HG02610 (cell line): ENCODE measurements at regions not wholly inside any gene's neighbourhood (a gene's known extent, or its start where the extent isn't known, plus 50 kb on each side); places are given as distances from the start of the nearest gene placed in this dataset.
"Not testable (repeated sequence)": the region's sequence is repeated elsewhere in the genome, so short reads cannot be mapped to it uniquely, and the experiment has no call there.

Source experiments
- ATAC-seq: cut with Tn5 transposase; IDR thresholded peaks from one replicate; pipeline ENCODE4 v1.9.1; 2021; ENCODE audit warnings: mild to moderate bottlenecking, moderate library complexity; ENCODE audit not compliant: unreplicated experiment

DNA sequence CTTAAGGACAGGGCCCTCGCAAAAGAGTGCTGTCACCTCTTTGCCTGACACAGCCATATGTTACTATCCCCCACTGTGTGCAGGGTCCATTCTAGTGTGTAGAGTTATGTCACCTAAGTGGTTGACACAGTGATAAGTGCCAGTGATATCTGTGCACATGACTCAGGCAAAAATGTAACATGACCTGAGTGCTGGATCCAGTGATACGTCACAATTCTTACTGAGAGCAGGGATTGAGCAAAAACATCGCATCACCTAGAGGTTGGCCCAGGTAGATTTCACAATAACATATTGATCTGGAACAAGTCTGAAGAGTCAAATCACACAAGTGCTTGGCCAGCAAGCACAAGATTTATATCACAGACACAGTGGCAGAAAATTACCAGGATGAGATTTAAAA is 100.5 kb upstream of the BPY2B start:
- not testable (repeated sequence) for ATAC-seq

DNA sequence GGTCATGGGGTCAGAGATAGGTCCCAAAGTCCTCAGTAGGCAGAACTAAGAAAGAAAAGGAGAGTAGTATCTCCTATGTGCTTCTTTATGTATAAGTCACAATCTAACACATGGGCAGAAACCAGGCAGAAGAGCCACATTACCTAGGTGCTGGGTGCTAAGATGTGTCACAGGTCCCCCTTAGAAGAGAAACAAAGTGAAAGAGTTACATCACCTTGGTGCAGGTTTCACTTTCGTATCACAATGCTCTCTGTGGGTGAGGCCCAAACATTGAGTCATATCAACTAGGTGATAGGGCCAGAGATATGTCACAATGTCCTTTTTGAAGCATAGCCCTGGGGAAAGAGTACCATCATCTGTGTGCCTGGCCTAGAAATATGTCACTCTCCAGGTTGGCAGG is 96.1 kb upstream of the BPY2B start:
- ATAC-seq, result peak; percentile 100

DNA sequence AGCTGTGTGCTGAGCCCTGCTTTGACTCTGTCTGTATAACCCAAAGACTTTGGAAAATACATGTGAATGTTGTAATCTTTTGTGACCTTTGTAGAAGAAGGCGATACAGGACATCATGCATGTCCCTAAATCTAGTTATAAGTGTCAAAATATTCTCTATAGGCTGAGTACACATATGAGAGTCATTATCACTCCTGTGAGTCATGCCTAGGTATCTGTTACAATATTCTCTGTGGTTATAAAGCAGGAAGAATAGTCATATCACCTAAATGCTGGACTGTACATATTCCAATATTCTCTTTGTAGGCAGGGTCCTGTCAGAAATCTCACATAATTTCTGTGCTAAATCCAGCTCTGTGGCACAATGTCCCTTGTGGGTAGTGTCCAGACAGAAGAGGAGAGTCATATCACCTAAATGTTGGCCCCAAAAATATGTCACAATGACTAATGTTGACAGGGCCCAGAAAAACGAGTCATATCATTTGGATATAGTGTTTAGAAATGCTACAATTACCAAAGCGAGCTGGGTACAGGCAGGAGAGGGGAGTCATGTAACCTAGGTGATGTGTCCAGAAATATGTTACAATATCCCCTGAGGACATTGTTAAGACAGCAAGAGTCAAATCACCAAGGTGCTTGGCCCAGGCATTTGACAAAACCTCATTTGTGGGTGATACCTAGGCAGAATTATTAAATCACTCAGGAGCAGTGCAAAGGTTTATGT is 80.4 kb upstream of the BPY2B start:
- ATAC-seq, result not testable (repeated sequence)

DNA sequence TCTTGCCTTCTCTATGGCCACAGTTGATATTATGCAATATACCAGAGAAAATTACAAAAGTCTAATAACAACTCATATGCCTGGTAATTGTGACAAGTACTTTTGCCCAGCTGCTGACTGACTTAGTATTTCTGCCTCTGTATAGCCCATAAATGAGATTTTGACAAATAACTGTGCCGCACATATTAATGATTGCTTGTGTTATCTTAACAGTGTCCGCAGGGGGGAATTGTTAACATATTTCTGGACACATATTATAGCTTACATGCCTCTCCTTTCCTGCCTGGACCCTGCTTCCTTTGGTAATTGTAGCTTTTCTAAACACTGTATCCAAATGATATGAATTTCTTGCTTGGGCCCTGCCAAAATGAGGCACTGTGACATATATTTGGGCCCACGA is 69.0 kb upstream of the BPY2B start:
- ATAC-seq, result not testable (repeated sequence)

DNA sequence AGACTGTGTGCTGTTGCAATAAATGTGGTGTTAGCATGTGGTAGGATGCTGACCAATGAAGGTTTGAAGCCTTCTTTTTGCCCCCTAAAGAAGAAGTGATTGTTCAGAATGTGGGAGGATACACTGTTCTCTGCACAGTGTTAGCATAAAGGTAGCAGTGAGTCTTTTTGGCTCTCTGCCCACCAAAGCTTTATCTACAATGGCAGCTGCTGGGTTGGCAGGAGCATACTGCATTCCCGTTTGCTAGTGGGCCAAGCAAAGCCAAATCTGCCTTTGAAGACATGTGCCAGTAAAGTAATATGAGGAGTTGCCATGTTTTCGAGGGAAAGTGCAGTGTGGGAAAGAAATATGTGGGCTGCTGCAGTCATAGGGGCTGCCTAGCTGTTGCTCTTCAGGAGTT is 56.4 kb upstream of the BPY2B start:
- ATAC-seq, result not testable (repeated sequence)
